ENCODE measurements at regions not wholly inside any gene's neighbourhood (a gene's known extent, or its start where the extent isn't known, plus 50 kb on each side); places are given as distances from the start of the nearest gene placed in this dataset.

- DNase-seq = no peak
Measured at GRCh38 chr10:89093728-89094127, 103.1 kb downstream of the FAS start.

GRCh38 chr10:89092981-89093380 lies 102.4 kb downstream of the FAS start:
- no peak for DNase-seq

- DNase-seq = no peak
Measured at GRCh38 chr10:89092439-89092838, 101.8 kb downstream of the FAS start.

- no peak for DNase-seq
Measured at GRCh38 chr10:89091496-89091895, 100.9 kb downstream of the FAS start.

GRCh38 chr10:89090756-89091445 lies 100.3 kb downstream of the FAS start:
- DNase-seq = no peak

- DNase-seq = no peak
Measured at GRCh38 chr10:89086801-89087521, 96.4 kb downstream of the FAS start.

- no peak for DNase-seq
Measured at GRCh38 chr10:89085153-89085552, 94.6 kb downstream of the FAS start.

GRCh38 chr10:89082086-89082485 lies 91.5 kb downstream of the FAS start:
- DNase-seq = no peak

- no peak for DNase-seq
Measured at GRCh38 chr10:89080660-89081059, 90.1 kb downstream of the FAS start.

GRCh38 chr10:89079961-89080360 lies 89.4 kb downstream of the FAS start:
- DNase-seq = no peak

GRCh38 chr10:89078724-89079672 lies 88.4 kb downstream of the FAS start:
- no peak for DNase-seq

- no peak for DNase-seq
Measured at GRCh38 chr10:89076120-89076519, 85.5 kb downstream of the FAS start.

GRCh38 chr10:89075631-89076030 lies 85.0 kb downstream of the FAS start:
- no peak for DNase-seq

GRCh38 chr10:89074120-89074519 lies 83.5 kb downstream of the FAS start:
- no peak for DNase-seq

GRCh38 chr10:89073719-89074118 lies 83.1 kb downstream of the FAS start:
- DNase-seq = no peak

GRCh38 chr10:89069589-89069988 lies 79.0 kb downstream of the FAS start:
- DNase-seq = no peak
